IMR-90 (cell line): ENCODE measurements at regions not wholly inside any gene's neighbourhood (a gene's known extent, or its start where the extent isn't known, plus 50 kb on each side); places are given as distances from the start of the nearest gene placed in this dataset.

Source experiments
- ATAC-seq: fragments of 200-7000 bp; cut with Tn5 transposase; 2 replicates; pipeline ENCODE4 v1.9.1; 2020; ENCODE audit warnings: low read depth, mild to moderate bottlenecking, moderate library complexity
- BruUV-seq: library from RNA; stranded (reverse); fragments of 400-500 nt; replicated peaks from 2 replicates; lab custom pipeline; 2021; lab: Mats Ljungman, UMichigan
- CTCF ChIA-PET: fragments of 300-600 bp; formaldehyde crosslinking; extraction: SDS; loops from one replicate; lab custom pipeline; 2021; ENCODE audit warnings: antibody characterized with exemption; lab: Yijun Ruan, JAX
- POLR2A ChIA-PET: fragments of 300-600 bp; sonication (Branson Sonifier 250); formaldehyde crosslinking; loops from one replicate; lab custom pipeline; 2022; ENCODE audit warnings: antibody characterized with exemption; ENCODE audit not compliant: unreplicated experiment; lab: Charles Lee
- DNase-seq: peaks from one replicate; pipeline ENCODE4 v3.0.0; 2013
- H2AFZ ChIP-seq: replicated peaks from 2 replicates; pipeline ENCODE3; 2013; ENCODE audit warnings: low read length, mild to moderate bottlenecking; ENCODE audit not compliant: poor library complexity
- H2AK5ac ChIP-seq: 2 replicates; pipeline ENCODE4 v1.6.1; 2013; ENCODE audit warnings: low read depth, low read length, inconsistent platforms
- H2AK9ac ChIP-seq: replicated peaks from 2 replicates; pipeline ENCODE3; 2013; ENCODE audit warnings: mild to moderate bottlenecking, low read depth, low read length, moderate library complexity; ENCODE audit not compliant: poor library complexity
- H2BK120ac ChIP-seq: 2 replicates; pipeline ENCODE4 v1.6.1; 2013; ENCODE audit warnings: low read depth, low read length, inconsistent platforms
- H2BK15ac ChIP-seq: 3 replicates; pipeline ENCODE4 v1.6.1; 2013; ENCODE audit warnings: low read depth, low read length, inconsistent platforms
- H2BK20ac ChIP-seq: 2 replicates; pipeline ENCODE4 v1.6.1; 2013; ENCODE audit warnings: low read depth, mild to moderate bottlenecking, inconsistent platforms, low read length, moderate library complexity
- H2BK5ac ChIP-seq: 2 replicates; pipeline ENCODE4 v1.6.1; 2013; ENCODE audit warnings: mild to moderate bottlenecking, low read depth, low read length, inconsistent platforms; ENCODE audit not compliant: poor library complexity, severe bottlenecking
- H3K14ac ChIP-seq: replicated peaks from 2 replicates; pipeline ENCODE4 v1.6.1; 2013; ENCODE audit warnings: low read depth, low read length, inconsistent platforms
- H3K18ac ChIP-seq: 2 replicates; pipeline ENCODE4 v1.6.1; 2013; ENCODE audit warnings: low read depth, low read length, control low read depth
- H3K23ac ChIP-seq: 2 replicates; pipeline ENCODE4 v1.6.1; 2013; ENCODE audit warnings: low read depth, low read length, inconsistent platforms
- H3K27ac ChIP-seq: 2 replicates; pipeline ENCODE4 v1.5.1; 2013; ENCODE audit warnings: mild to moderate bottlenecking, control low read depth, low read length; ENCODE audit not compliant: insufficient read depth
- H3K27me3 ChIP-seq: 2 replicates; pipeline ENCODE4 v1.6.1; 2013; ENCODE audit warnings: low read length; ENCODE audit not compliant: control insufficient read depth, insufficient read depth
- H3K36me3 ChIP-seq: 2 replicates; pipeline ENCODE4 v1.6.1; 2013; ENCODE audit warnings: low read length, mixed read lengths; ENCODE audit not compliant: control insufficient read depth, insufficient read depth
- H3K4ac ChIP-seq: 2 replicates; pipeline ENCODE4 v1.6.1; 2013; ENCODE audit warnings: low read depth, low read length, inconsistent platforms
- H3K4me1 ChIP-seq: 2 replicates; pipeline ENCODE4 v1.6.1; 2013; ENCODE audit warnings: low read length, mixed read lengths; ENCODE audit not compliant: control insufficient read depth, insufficient read depth
- H3K4me2 ChIP-seq: 2 replicates; pipeline ENCODE4 v1.6.1; 2013; ENCODE audit warnings: low read depth, mild to moderate bottlenecking, control low read depth, low read length, moderate library complexity
- H3K4me3 ChIP-seq: 2 replicates; pipeline ENCODE4 v1.5.1; 2013; ENCODE audit warnings: low read depth, mild to moderate bottlenecking, control low read depth, low read length, moderate library complexity; ENCODE audit not compliant: insufficient read depth
- H3K56ac ChIP-seq: 2 replicates; pipeline ENCODE4 v1.6.1; 2013; ENCODE audit warnings: low read length, inconsistent platforms; ENCODE audit not compliant: insufficient read depth; ENCODE audit errors: extremely low read depth
- H3K79me1 ChIP-seq, 2 experiments: 2 replicates each; pipeline ENCODE4 v1.6.1; 2013; ENCODE audit warnings: low read length in 2 of 2, inconsistent platforms in 1 of 2, low read depth in 1 of 2
- H3K9ac ChIP-seq: 2 replicates; pipeline ENCODE4 v1.6.1; 2013; ENCODE audit warnings: low read depth, low read length, control low read depth
- H3K9me1 ChIP-seq: 2 replicates; pipeline ENCODE4 v1.6.1; 2013; ENCODE audit warnings: low read length, inconsistent platforms; ENCODE audit not compliant: insufficient read depth
- H3K9me3 ChIP-seq: 2 replicates; pipeline ENCODE4 v1.6.1; 2013; ENCODE audit warnings: low read length; ENCODE audit not compliant: control insufficient read depth, insufficient read depth
- H4K20me1 ChIP-seq: 2 replicates; pipeline ENCODE4 v1.6.1; 2013; ENCODE audit warnings: low read length, inconsistent platforms; ENCODE audit not compliant: insufficient read depth
- H4K5ac ChIP-seq: 2 replicates; pipeline ENCODE4 v1.6.1; 2013; ENCODE audit warnings: mild to moderate bottlenecking, low read depth, low read length, control low read depth
- H4K8ac ChIP-seq, 2 experiments: 2 replicates each; pipeline ENCODE4 v1.6.1; 2013; ENCODE audit warnings: low read depth in 2 of 2, low read length in 2 of 2, control low read depth in 1 of 2, inconsistent platforms in 1 of 2
- H4K91ac ChIP-seq: 2 replicates; pipeline ENCODE4 v1.6.1; 2013; ENCODE audit warnings: low read depth, low read length, inconsistent platforms; ENCODE audit not compliant: insufficient read depth
- CHD1 ChIP-seq: IDR thresholded peaks from 2 replicates; pipeline ENCODE4 v1.6.1; 2012; ENCODE audit warnings: low read depth, low read length, improper control_type of control experiment
- FOS ChIP-seq: fragments of 150-350 bp; IDR thresholded peaks from 2 replicates; pipeline ENCODE4 v1.6.1; 2016; ENCODE audit warnings: low read depth, low read length
- MAFK ChIP-seq: IDR thresholded peaks from 2 replicates; pipeline ENCODE4 v1.6.1; 2012; ENCODE audit warnings: low read depth, low read length, improper control_type of control experiment
- MXI1 ChIP-seq: IDR thresholded peaks from 2 replicates; pipeline ENCODE4 v1.6.1; 2012; ENCODE audit warnings: low read depth, mild to moderate bottlenecking, low read length, moderate library complexity, borderline replicate concordance
- RAD21 ChIP-seq: IDR thresholded peaks from 2 replicates; pipeline ENCODE4 v1.6.1; 2012; ENCODE audit warnings: low read length, improper control_type of control experiment
- WGBS, 2 experiments: methylation state at CpG; one replicate each; pipeline versions ENCODE4 v1.1.5 to v1.1.7; 2013; ENCODE audit warnings: missing lambda C conversion rate in 2 of 2; ENCODE audit not compliant: insufficient read length in 1 of 2; ENCODE audit errors: extremely low coverage in 2 of 2; 5-methylcytosine and 5-hydroxymethylcytosine counted together
- dilution Hi-C: fragments of 300-500 bp; cut with HindIII; formaldehyde crosslinking; loops from one replicate; pipeline ENCODE4 v1.14.3; 2018; ENCODE audit warnings: low sequenced_read_pairs; ENCODE audit not compliant: unreplicated experiment
- in situ Hi-C: fragments of 300-500 bp; cut with MboI; formaldehyde crosslinking; loops from 3 replicates; pipeline ENCODE4 v1.14.3; 2019; ENCODE audit warnings: low sequenced_read_pairs, inconsistent platforms, mixed read lengths
- intact Hi-C: fragments of 100-400 bp; cut with micrococcal nuclease; formaldehyde crosslinking; loops from 2 replicates; pipeline ENCODE4 v1.10.0; 2022

DNA sequence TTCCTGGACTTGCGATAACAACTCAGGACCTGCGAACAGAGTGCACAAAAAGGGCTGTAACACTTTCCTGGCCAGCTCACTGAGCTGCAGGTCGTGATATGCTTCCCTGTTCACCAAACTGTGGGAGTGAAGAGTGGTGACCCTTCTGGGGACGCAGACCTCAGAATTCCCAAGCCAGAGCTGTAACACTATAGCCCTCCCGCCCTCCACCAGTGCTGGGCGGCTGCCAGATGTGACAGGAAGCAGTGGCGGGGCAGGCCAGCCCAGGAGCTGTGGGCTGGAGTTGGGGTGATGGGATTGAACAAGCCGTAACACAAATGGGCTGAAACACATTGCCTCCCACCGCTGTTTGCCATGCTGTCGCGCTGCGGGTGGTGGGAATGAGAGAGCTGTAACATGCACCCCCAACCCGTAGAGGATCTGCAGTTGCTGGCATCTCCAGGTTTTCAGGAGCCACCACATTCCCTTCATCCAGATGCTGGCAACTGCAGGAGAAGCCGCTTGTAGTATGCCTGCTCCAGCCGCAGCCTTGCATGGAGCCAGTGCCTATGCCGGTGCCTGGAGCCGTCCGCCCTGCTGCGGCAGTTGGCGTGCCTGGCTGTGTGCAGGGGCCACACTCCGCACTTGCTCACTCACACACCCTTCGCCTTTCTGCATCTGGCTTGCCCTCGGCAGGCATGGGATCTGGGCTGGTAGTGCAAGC lies 145.8 kb downstream of the GPCPD1 start:
- Histone ChIP-seq H2BK5ac (no peak overlapping the region), H3K9me3 (no peaks in the 10 kb centered on the region), H4K91ac (no peak overlapping the region), H3K9me1 (no peaks in the 10 kb centered on the region), H3K9ac (no peak overlapping the region), H3K56ac (no peak overlapping the region), H3K4ac (no peak overlapping the region), H2AK5ac (no peak overlapping the region), H3K27me3 (peaks cover 2% of the 10 kb centered on the region; the same call in 1 of the 2 replicates), H4K20me1 (no peaks in the 10 kb centered on the region), H2BK20ac (no peak overlapping the region), H3K23ac (no peak overlapping the region), H3K4me2 (no peak overlapping the region), H3K4me1 (no peaks in the 10 kb centered on the region), H3K27ac (no peak overlapping the region), H2BK15ac (no peak overlapping the region), H2BK120ac (no peak overlapping the region), H3K14ac (no peak overlapping the region), H3K79me1 (no peaks in the 10 kb centered on the region), H3K36me3 (no peaks in the 10 kb centered on the region), H2AFZ (peak overlapping the region; percentile 14), H4K5ac (no peak overlapping the region), H4K8ac (no peak overlapping the region), H3K4me3 (no peak overlapping the region), H2AK9ac (no peak overlapping the region), H3K18ac (no peak overlapping the region)
- ChIA-PET POLR2A (no interaction called here), CTCF (no interaction called here)
- no peak for ATAC-seq
- intact Hi-C loops (no loop called here), in situ Hi-C loops (no loop called here), dilution Hi-C loops (no loop called here)
- WGBS, 2 experiments: 92% methylated on average over 2 of the region's 23 CpGs; no CpG with 5 or more reads in 1 of the 2 experiments
- no peak for DNase-seq
- BruUV-seq: no TSS peak
- no peak for TF ChIP-seq FOS
- TF ChIP-seq MAFK: no peak
- TF ChIP-seq MXI1: no peak
- no peak for TF ChIP-seq RAD21
- no peak for TF ChIP-seq CHD1
